ENCODE measurements at regions not wholly inside any gene's neighbourhood (a gene's known extent, or its start where the extent isn't known, plus 50 kb on each side); places are given as distances from the start of the nearest gene placed in this dataset.

GRCh38 chr21:24298040-24298439 lies 1309.2 kb downstream of the MRPL39 start:
- DNase-seq, result no peak

DNA sequence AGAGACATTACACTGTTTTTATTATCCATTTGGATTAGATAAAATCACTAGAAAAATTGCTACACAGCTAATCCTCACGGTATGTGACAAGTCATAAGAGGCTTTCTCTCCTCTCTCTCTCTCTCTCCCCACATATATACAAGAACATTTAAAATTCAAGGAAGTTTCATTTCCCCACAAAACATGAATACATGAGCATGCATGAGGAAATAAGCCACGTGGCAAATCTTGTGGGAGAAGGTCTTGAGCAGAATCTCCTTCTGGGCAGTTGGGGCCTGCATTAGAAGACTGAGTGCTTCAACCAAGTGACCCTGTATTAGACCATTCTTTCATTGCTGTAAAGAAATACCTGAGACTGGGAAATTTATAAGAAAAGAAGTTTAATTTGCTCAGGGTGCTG lies 1313.1 kb downstream of the MRPL39 start:
- no peak for DNase-seq

DNA sequence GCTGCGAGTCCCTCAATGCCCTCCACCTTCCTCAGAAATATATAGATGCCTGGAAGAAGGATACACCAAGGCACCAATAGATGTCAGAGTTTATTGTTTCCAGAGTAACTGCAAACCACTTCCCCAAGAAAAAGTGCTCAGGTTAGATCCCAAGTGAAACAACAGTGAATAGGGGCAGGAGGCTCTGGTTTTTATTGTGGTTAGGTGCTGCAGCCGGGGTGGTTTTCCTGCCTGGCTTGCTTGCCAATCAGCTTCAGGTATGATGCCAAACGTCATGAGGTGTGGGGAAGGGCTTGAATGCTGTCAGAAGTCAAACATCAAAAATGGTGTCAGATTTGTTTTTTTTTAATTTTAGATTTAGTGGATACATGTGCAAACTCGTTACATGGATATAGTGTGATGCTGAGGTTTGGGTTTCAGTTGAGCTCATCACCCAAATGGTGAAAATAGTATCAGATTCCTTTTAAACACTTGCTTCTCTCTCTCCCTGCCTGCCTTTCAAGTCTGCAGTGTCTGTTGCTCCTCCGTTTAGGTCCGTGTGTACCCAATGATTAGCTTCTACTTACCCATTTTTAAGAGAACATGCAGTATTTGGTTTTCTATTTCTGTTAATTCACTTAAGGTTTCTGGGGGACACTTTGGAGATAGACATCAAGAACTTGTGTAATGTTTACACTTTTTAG lies 1317.0 kb downstream of the MRPL39 start:
- peak; percentile 21 to 38 for DNase-seq

GRCh38 chr21:24289539-24289938 lies 1317.7 kb downstream of the MRPL39 start:
- DNase-seq, result no peak

DNA sequence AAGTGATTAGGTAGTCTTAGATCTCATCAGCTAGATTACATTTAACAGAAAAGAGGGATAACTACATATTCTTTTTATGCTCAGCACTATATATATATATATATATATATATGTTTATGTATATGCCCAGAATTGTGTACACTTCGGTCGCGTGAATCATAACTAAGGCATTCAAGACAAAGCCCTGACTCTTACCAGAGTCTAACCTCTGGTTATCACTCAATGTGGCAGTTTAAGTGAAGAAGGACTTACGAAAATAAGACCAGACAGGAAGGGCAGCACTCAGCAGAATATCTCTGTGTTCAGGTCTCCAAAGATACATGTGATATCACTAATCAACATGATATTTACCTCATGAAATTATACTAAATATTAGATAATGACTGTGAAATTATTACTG lies 1326.7 kb downstream of the MRPL39 start:
- no peak for DNase-seq

- no peak for DNase-seq
These were observed 1328.6 kb downstream of the MRPL39 start for GRCh38 chr21:24278711-24279110.

DNA sequence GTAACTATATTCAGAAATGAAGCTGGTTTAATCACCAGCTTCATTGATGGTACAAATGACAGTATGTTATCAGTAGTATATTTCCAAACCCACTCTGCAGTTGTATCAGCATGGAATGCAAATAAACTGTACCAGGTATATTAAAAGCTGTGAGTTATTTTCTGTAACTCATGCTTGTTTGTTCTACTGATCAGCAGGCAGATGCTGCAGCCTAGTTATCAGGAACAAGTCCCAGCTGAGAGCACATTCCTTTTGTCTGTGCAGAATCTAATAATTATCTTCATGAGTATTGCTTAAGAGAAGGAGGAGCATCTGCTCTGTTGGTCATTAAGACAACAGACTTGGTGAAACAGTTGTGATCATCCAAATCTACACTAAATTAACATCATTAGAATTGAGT lies 1331.1 kb downstream of the MRPL39 start:
- no peak for DNase-seq

DNA sequence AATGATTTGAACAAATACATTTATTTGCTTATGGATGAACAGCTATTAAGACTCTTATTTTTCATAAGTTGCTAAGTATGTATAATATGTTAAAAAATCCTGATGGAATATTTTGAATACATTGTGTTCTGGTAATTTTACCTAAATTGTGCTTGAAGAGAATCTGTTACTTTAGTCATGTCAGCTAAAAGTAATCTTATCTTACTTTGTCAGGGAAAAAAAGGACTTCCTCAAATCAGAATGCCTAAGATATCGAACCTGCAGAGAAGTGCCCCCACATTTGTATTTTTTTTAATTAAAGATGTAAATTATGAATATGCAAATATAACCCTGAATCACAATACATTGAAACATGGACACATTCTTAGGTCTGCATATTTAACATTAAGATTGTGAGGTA lies 1331.7 kb downstream of the MRPL39 start:
- no peak for DNase-seq

- no peak for DNase-seq
These were observed 1334.8 kb downstream of the MRPL39 start for GRCh38 chr21:24272521-24272938.

GRCh38 chr21:24265987-24266386 lies 1341.3 kb downstream of the MRPL39 start:
- no peak for DNase-seq

DNA sequence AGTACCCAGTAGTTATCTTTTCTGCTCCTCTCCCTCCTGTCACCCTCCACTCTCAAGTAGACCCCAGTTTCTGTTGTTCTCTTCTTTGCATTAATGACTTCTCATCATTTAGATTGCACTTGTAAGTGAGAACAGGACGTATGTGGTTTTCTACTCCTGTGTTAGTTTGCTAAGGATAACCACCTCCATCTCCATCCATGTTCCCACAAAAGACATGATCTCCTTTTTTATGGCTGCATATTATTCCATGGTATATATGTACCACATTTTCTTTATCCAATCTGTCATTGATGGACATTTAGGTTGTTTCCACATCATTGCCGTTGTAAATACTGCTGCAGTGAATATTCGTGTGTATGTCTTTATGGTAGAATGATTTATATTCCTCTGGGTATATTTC lies 1346.5 kb downstream of the MRPL39 start:
- DNase-seq, result no peak

DNA sequence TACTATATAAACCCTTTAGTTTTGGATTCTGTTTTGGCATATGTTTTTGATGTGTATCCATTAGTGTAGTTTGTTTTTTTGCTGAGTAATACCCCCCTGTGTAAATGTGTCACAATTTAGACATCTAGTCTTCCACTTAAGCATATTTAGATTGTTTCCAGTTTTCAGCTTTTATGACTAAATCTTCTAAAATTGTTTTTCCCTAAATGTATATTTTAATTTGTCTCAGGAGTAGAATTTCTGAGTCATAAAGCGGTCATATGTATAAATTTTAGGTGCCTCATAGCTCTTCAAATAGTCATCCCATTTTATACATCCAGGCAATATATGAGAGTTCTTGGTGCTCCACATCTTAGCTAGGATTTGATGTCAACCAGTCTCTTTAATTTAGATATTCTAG lies 1348.0 kb downstream of the MRPL39 start:
- DNase-seq, result no peak

GRCh38 chr21:24255591-24255990 lies 1351.7 kb downstream of the MRPL39 start:
- no peak for DNase-seq

GRCh38 chr21:24225431-24225830 lies 1381.8 kb downstream of the MRPL39 start:
- DNase-seq, result no peak

DNA sequence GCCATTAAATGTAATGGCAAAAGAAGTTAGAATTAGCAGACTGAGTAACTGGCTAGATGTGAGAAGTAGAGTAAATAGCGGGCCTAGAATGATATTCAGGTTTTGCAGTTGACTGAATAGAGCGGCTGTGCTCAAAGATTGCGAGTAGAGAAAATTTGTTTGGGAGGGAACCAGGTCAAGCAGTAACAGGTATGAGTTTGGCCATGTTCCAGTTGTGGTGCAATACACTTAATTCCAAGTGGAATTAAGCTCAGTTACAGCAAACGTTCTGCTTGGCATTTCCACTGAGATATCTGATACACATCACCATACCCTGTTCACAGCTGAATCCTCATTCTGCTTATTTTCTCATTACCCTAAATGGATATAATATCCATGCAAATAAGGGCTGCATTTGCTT lies 1382.9 kb downstream of the MRPL39 start:
- DNase-seq, result no peak

- no peak for DNase-seq
These were observed 1383.7 kb downstream of the MRPL39 start for GRCh38 chr21:24223624-24224023.

- DNase-seq, result no peak
These were observed 1384.6 kb downstream of the MRPL39 start for GRCh38 chr21:24222676-24223075.

DNA sequence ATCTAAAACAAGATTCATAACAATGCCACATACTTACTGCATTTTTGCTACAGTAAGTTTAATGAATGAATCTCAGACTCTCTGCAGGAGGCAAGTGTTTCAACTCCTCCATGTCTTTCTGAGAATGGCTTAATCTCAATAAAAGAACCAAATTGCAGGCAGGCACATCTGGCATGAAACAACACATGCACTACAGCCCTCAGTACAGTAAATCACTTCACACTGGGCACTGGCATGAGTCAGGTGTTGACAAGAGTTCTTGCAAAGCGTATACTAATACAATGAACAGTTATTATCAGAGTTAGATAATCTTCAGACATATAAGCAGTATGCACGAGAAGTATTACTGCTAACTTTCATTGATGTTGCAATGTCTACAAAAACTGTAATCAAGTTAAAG lies 1386.8 kb downstream of the MRPL39 start:
- DNase-seq, result no peak

- DNase-seq, result no peak
These were observed 1390.1 kb downstream of the MRPL39 start for GRCh38 chr21:24217151-24217550.

GRCh38 chr21:24210130-24210529 lies 1397.2 kb downstream of the MRPL39 start:
- no peak for DNase-seq

DNA sequence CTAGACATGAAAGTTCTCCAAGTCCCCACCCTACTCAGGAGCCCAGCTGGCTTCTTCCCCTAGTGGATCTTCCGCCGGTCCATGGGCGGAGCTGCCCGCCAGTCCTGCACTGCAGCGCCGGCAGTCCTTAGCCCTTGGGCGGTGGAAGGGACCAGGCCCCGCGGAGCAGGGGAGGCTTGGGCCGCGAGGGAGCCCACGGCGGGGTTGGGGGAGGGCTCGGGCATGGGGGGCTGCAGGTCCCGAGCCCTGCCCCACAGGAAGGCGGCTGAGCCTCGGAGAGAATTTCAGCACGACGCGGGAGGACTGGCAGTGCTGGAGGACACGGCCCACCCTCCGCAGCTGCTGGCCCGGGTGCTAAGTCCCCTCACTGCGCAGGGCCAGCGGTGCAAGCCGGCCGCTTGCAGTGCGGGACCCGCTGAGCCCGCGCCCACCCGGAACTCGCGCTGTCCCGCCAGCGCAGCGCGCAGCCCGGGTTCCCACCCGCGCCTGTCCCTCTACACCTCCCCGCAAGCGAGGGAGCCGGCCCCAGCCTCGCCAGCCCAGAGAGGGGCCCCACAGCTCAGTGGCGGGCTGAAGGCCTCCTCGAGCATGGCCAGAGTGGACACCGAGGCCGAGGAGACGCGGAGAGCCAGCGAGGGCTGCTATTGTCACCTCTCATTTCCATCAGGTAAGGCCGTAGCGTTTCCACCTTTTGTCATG lies 1398.6 kb downstream of the MRPL39 start:
- no peak for DNase-seq

DNA sequence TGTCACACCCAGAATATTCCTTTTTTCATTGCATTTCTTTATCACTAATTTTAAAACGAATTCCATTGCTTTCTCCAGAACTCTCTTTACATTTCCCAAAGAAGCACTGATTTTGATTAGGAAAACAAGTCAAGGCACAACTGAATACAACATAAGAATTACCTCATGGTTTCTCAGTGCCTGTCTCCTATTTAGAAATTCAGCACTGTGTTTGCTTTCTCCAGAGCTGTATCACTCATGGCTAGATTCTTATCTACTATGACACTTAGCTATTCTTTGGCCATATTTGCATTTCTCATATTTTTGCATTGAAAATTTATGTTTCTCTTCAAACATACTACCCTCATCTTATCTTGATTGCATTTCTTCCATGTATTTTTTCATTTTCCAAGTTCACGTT lies 1402.0 kb downstream of the MRPL39 start:
- no peak for DNase-seq

GRCh38 chr21:24204641-24205040 lies 1402.6 kb downstream of the MRPL39 start:
- no peak for DNase-seq

DNA sequence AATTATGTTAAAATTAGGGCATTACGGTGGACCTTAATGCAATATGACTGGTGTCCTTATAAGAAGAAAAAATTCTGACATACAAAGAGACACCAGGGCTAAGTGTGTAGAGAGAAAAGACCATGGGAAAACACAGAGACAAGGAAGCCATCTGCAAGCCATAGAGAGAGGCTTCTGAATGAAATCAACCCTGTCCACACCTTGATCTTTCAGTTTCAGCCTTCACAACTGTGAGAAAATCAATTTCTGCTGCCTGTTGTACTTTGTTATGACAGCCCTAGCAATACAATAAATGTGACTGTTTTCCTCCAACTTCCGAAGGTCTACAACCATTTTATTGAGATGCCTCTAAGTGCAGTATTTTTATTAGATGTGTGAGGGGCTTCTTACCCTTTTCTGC lies 1407.2 kb downstream of the MRPL39 start:
- no peak for DNase-seq

- DNase-seq, result no peak
These were observed 1409.4 kb downstream of the MRPL39 start for GRCh38 chr21:24197923-24198322.

All from activated T-cell treated with anti-CD3 and anti-CD28 coated beads, Interleukin-2, amount 50 U/mL, for 48 hours (primary cell).